Activated T-helper 1 cell treated with anti-CD3 and anti-CD28 coated beads, Interleukin-12 subunit alpha, Interleukin-12 subunit beta, Interleukin-2, Interleukin-4 antibody, amounts not matched to agents 30 ng/mL and 10 ng/mL and 1 ng/mL, durations not matched to agents 14 hours and 24 hours and 36 hours (primary cell): ENCODE measurements at regions not wholly inside any gene's neighbourhood (a gene's known extent, or its start where the extent isn't known, plus 50 kb on each side); places are given as distances from the start of the nearest gene placed in this dataset.

Source experiments
- DNase-seq: peaks from one replicate; pipeline ENCODE4 v3.0.0; 2021; ENCODE audit warnings: low spot score
- H3K27ac Mint-ChIP-seq: one replicate; pipeline ENCODE4 v1.8.0; 2021; ENCODE audit warnings: mild to moderate bottlenecking, mixed read lengths
- H3K27me3 Mint-ChIP-seq: one replicate; pipeline ENCODE4 v1.8.0; 2022; ENCODE audit warnings: mild to moderate bottlenecking, moderate library complexity, mixed read lengths; ENCODE audit not compliant: insufficient read depth
- H3K36me3 Mint-ChIP-seq: one replicate; pipeline ENCODE4 v1.8.0; 2021; ENCODE audit warnings: low read depth, mixed read lengths
- H3K4me1 Mint-ChIP-seq: one replicate; pipeline ENCODE4 v1.8.0; 2021; ENCODE audit warnings: low read depth, mixed read lengths
- H3K4me3 Mint-ChIP-seq: one replicate; pipeline ENCODE4 v1.8.0; 2021; ENCODE audit warnings: mild to moderate bottlenecking, moderate library complexity, mixed read lengths
- H3K9me3 Mint-ChIP-seq: one replicate; pipeline ENCODE4 v1.8.0; 2021; ENCODE audit warnings: mixed read lengths
- intact Hi-C: fragments of 100-400 bp; cut with micrococcal nuclease; formaldehyde crosslinking; loops from one replicate; pipeline ENCODE4 v1.15.1; 2024

DNA sequence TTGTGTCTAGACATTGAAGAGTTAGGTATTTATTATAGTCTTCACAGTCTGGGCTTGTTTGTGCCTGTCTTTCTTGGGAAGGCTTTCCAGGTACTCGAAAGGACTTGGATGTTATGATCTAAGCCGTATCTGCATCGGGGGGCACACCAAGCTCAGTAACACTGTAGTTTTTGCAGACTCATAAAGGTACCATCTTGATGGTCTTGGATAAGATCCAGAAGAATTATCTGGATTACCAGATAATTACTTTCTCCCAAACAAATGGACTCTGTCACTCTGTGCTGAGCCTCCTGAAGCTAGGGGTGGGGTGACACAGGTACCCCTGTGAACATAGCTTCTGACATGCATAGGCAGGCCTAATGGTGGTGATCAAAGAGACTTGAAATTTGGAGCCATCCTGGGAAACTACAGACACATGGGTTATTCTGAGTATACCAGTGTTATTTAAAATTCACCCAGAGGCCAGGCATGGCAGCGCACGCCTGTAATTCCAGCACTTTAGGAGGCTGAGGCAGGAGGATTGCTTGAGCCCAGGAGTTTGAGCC lies 238.6 kb upstream of the TPM1 start:
- Mint-ChIP-seq H3K27me3 (peaks cover 3% of the 10 kb centered on the region), H3K27ac (no peak overlapping the region), H3K36me3 (no peaks in the 10 kb centered on the region), H3K4me1 (no peaks in the 10 kb centered on the region), H3K4me3 (no peak overlapping the region), H3K9me3 (no peaks in the 10 kb centered on the region)
- intact Hi-C loops = no loop called here
- no peak for DNase-seq

DNA sequence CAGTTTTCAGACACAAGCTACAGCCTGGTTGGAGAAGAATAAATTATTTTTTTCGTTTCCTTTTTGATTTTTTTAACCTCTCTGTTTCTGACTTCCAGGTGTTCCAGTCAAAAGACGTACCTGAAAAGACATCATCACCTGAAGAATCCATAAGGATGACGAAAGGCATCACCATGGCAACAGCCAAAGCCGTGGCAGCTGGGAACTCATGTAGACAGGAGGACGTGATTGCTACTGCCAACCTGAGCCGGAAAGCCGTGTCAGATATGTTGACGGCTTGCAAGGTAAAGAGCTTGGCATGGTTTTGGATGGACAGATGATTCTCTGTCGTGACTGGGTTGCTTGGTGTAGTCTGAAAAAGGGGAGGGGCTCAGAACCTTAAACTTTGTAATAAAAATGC lies 237.0 kb upstream of the TPM1 start:
- Mint-ChIP-seq H3K9me3 (no peaks in the 10 kb centered on the region), H3K4me3 (no peak overlapping the region), H3K4me1 (no peaks in the 10 kb centered on the region), H3K36me3 (no peaks in the 10 kb centered on the region), H3K27ac (no peak overlapping the region), H3K27me3 (peaks cover 3% of the 10 kb centered on the region)
- intact Hi-C loops = no loop called here
- DNase-seq = no peak

DNA sequence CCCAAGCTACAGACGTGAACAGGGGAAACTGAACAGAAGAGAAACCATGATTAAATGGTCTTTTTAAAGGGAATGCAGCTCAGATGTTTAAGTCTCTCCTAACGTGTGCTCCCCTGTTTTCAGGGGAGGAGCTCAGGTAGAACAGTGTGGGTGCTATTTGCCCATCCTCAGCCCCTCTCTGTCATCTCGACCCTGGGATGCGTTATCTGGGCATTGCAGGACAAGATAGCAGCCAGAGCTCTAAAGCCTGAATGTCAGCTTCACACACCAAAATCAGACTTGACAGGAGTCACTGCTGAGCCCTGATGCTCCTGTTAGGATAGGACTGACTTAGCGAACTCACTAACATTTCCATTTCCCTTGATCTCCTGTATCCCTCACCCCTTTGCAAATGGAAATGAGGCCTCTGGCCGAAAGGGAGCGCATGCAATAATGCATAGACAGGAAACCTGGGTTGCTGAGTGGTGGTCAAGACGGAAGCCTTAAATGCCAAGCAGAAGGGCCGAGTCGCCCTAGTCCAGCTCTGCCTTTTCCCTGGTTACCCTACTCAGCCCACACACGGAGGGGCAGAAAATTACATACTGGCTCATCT lies 234.9 kb upstream of the TPM1 start:
- Mint-ChIP-seq H3K27ac (no peak overlapping the region), H3K27me3 (peaks cover 5% of the 10 kb centered on the region), H3K4me3 (no peak overlapping the region), H3K4me1 (no peaks in the 10 kb centered on the region), H3K36me3 (no peaks in the 10 kb centered on the region), H3K9me3 (no peaks in the 10 kb centered on the region)
- intact Hi-C loops = no loop called here
- no peak for DNase-seq

DNA sequence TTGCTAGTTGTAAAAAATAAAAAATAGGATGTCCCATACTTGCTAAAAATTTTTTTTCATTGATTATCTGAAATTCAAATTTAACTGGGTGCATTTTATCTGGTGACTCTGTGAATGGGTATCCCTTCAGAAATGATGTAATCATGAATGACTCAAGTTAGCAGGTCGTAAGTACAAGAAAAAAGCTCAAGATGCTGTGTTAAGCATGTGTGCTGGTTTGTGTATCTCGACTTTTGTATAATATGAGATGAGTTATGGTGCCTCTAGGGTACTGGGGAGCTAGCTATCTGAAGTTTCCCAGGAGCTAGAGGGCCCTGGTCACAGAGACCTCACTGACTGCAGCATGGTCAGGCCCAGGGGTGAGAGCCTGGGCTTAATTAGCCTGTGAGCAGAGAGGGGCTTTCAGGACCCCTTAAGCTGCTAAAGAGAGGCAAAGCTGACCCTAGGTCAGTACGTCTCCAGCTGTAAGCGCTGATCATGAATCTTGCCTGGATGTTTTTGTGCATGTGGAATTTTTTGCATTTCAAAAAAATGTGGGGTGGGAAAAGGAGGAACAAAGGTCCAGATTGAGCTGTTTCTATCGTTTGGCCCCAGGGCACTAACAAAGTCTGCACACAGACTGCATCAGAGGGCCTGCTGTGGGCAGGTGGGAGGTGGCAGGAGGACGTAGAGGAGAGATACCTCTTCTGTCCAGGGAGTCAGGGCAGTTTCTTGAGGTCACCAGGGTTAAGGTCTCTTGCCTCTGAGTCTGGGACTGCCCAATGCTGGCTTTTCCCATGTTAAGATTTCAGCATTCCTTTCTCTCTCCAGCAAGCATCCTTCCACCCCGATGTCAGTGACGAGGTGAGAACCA lies 233.2 kb upstream of the TPM1 start:
- no peak for DNase-seq
- intact Hi-C loops = no loop called here
- no peak overlapping the region for H3K27ac Mint-ChIP-seq
- H3K36me3 Mint-ChIP-seq = no peaks in the 10 kb centered on the region
- no peak overlapping the region for H3K4me3 Mint-ChIP-seq
- no peaks in the 10 kb centered on the region for H3K4me1 Mint-ChIP-seq
- peaks cover 2% of the 10 kb centered on the region for H3K27me3 Mint-ChIP-seq
- no peaks in the 10 kb centered on the region for H3K9me3 Mint-ChIP-seq

DNA sequence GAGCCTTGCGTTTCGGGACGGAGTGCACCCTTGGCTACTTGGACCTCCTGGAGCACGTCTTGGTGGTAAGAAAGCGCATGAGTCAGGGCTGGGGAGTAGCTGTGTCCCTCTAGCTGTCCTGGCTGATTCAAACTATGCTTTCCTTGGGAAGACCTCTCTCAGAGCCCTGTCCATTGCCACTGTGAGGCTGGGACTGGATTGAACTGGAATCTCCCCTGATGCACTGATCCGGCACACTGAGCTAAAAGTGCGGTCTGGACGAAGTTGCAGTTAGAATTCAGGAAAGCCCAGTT lies 232.6 kb upstream of the TPM1 start:
- intact Hi-C loops = no loop called here
- no peak overlapping the region for H3K4me3 Mint-ChIP-seq
- no peaks in the 10 kb centered on the region for H3K36me3 Mint-ChIP-seq
- H3K27me3 Mint-ChIP-seq = peaks cover 2% of the 10 kb centered on the region
- H3K27ac Mint-ChIP-seq = no peak overlapping the region
- H3K4me1 Mint-ChIP-seq = no peaks in the 10 kb centered on the region
- H3K9me3 Mint-ChIP-seq = no peaks in the 10 kb centered on the region
- no peak for DNase-seq

DNA sequence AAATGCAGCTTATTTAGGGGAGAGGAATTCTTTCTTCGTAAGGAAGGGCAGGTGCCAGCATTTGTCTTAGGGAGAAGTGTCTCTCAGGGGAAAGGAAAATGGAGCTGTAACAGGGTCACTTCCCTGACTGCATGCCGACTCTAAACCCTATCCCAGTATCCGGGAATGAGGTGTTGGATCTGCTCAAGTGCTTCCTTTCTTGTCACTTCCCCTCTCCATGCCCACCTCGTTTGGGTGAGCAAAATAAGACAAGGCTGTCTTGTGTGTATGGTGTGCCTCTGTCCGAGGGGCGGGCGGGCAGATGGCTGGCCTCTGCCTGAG lies 230.1 kb upstream of the TPM1 start:
- H3K36me3 Mint-ChIP-seq = no peaks in the 10 kb centered on the region
- no peak overlapping the region for H3K27ac Mint-ChIP-seq
- intact Hi-C loops = no loop called here
- no peak overlapping the region for H3K4me3 Mint-ChIP-seq
- DNase-seq = no peak
- H3K27me3 Mint-ChIP-seq = peaks cover 11% of the 10 kb centered on the region
- H3K9me3 Mint-ChIP-seq = no peaks in the 10 kb centered on the region
- no peaks in the 10 kb centered on the region for H3K4me1 Mint-ChIP-seq

DNA sequence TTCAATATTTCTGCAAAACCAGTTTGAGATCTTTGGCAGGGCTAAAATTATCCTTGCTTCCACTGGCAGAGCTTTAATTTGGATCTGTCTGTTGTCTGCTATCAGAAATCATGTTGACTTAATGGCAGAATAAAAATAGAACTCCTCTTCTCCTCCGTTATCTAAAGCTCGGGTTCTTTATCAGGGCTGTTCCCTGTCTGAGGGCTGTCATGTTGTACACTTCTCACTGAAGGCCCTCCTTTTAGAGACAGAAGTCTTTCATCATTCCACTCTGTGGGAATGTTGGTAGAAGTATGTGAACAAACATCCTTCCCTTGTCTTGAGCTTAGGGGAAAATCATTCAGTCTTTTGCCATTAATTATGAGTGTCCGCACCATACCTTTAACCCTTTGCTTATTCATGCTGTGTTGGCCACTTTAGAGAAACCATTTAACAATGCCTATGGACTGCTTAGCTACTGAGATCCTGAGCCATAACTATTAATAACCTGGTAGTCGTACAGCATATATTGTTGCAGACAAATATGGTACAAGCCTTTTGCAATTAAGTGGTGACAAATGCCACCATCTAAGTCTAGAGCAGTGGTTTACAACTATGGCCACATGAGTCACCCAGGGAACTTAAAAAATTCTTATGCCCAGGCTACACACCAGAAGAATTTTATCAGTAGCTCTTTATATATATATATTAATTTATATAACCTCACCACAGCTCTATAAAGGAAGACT lies 226.0 kb upstream of the TPM1 start:
- Mint-ChIP-seq H3K27ac (no peak overlapping the region), H3K27me3 (peaks cover 11% of the 10 kb centered on the region), H3K4me1 (no peaks in the 10 kb centered on the region), H3K9me3 (no peaks in the 10 kb centered on the region), H3K4me3 (no peak overlapping the region), H3K36me3 (no peaks in the 10 kb centered on the region)
- intact Hi-C loops = no loop called here
- no peak for DNase-seq

DNA sequence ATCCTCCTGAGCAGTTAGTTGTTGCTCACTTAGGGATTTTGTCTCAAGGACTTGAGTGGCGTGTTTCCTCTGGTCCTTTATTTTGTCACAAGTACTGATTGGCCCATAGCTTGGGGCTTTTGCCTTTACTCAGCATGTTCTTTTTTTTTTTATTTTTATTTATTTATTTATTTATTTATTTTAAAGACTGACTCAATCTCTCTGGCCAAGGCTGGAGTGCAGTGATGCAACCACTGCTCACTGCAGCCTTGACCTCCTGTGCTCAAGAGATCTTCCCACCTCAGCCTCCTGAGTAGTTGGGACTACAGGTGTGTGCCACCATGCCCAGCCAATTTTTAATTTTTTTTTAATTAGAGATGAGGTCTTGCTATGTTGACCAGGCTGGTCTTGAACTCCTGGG lies 223.9 kb upstream of the TPM1 start:
- no peak for DNase-seq
- Mint-ChIP-seq H3K9me3 (no peaks in the 10 kb centered on the region), H3K4me1 (no peaks in the 10 kb centered on the region), H3K27me3 (peaks cover 9% of the 10 kb centered on the region), H3K36me3 (no peaks in the 10 kb centered on the region), H3K4me3 (no peak overlapping the region), H3K27ac (no peak overlapping the region)
- intact Hi-C loops = no loop called here

DNA sequence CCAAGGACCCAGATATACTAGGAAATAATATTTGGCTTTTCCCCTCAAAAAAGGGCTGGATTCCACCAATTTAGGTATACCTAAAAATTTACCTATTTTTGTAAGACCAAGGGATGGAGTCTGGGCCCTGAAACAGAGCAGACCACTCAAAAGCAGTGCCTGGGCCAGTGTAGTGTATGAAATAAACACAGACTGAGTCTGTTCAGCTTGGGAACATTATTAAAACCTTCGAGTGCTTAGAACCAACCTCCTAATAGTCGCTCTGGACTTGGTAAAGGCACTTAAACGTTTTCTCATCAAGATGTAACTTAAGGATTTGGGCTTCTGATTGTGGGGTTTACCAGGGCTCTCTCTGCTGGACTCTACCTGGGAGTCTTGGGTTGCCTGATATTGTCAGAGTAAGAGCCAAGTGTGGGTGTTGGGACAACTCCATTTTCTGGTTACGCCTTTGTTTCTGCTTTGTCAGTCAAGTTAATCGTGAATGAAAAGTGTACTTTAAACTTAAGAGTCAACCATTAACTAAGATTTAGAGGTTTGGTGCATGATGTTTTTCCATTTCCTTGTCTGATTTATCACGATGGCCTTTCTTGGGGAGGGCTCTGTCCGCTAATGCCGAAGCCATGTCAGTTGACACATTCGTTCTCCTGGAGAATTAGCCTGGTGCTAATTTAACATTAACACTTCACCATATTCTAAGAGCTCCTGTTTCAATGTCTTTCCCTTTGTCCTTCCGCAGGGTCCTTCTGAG lies 221.0 kb upstream of the TPM1 start:
- intact Hi-C loops = no loop called here
- DNase-seq = no peak
- Mint-ChIP-seq H3K4me3 (no peak overlapping the region), H3K27me3 (peaks cover 7% of the 10 kb centered on the region), H3K4me1 (no peaks in the 10 kb centered on the region), H3K27ac (no peak overlapping the region), H3K36me3 (no peaks in the 10 kb centered on the region), H3K9me3 (no peaks in the 10 kb centered on the region)

DNA sequence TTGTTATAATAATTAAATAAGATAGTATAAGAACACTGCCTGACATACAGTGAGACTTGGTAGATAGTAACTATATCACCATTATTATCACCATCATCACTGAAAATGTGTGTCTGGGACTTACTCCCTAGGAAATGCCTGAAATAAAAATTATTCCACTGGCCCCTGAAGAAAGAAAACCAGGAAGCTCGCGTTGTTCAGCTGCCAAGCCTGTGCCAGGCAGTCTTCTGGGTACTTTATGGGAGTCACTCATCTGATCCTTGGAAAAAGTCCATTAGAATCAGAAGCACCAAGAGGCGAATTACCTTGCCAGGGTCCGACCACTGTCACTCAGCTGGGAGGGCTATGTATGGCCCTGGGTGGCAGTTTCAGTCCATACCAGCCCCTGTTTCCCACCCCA lies 220.3 kb upstream of the TPM1 start:
- Mint-ChIP-seq H3K27ac (no peak overlapping the region), H3K9me3 (no peaks in the 10 kb centered on the region), H3K4me1 (no peaks in the 10 kb centered on the region), H3K4me3 (no peak overlapping the region), H3K27me3 (peaks cover 8% of the 10 kb centered on the region), H3K36me3 (no peaks in the 10 kb centered on the region)
- no peak for DNase-seq
- intact Hi-C loops = no loop called here

DNA sequence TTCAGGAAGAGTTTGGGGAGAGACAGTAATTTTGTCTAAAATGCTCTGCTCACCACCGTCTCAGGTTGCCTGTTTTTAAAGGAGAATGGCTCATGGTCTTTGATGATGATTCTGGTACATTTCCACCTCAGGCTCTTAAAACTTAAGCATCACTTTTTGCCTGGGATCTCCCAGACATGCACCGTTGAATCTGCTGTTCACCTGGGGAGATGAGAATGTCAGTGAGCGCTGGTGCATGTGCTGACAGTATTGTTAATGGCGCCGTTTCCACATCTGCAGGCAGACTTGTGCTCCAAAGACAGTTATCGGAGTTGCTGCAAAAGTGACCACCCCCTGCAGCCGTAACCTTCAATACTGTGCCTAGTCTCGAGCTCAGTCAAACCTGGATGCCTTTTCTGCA lies 219.0 kb upstream of the TPM1 start:
- H3K4me1 Mint-ChIP-seq = no peaks in the 10 kb centered on the region
- no peak overlapping the region for H3K27ac Mint-ChIP-seq
- no peaks in the 10 kb centered on the region for H3K9me3 Mint-ChIP-seq
- H3K4me3 Mint-ChIP-seq = no peak overlapping the region
- H3K36me3 Mint-ChIP-seq = no peaks in the 10 kb centered on the region
- no peak for DNase-seq
- peaks cover 7% of the 10 kb centered on the region for H3K27me3 Mint-ChIP-seq
- intact Hi-C loops = no loop called here

DNA sequence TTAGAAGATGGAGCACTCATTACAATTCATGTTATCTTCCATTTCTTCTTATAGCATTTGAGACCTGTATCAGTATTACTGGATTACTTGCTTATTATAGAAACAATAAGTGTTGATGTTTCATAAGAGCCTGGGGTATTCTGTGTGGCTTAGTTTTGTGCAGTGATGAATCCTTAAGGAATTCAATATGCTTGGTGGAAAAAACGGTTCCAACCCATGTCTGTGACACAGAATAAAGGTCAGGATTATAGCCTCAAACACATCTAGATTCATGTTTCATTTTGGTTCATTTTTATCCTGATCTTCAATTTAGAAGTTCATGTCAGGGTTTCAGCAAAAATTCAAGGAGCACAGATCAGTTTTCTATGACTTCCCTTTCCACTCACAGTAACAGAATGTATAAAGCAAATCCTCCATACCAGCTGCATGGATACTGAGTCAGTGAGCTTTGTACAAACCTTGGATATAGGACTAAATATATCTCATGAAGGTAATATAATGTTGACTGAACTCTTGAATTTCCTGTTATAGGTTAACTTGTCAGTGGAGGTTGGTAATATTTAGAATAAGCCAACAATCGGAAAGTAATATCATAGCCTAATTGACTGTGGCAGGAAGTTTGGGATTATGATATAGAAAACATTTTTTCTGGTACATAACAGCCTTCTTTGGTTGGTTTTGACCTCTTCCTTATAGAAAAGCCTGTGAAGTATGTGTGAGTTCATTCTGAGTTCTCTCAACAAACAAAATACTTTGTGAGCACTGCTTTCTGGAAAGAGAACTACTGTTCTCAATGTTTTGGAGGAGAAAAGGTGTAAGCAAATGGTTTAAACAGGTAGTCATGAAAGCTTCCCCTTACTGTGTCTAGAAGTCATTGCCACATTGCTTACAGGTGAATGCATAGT lies 218.2 kb upstream of the TPM1 start:
- no peaks in the 10 kb centered on the region for H3K4me1 Mint-ChIP-seq
- no peak for DNase-seq
- no peaks in the 10 kb centered on the region for H3K36me3 Mint-ChIP-seq
- H3K27ac Mint-ChIP-seq = no peak overlapping the region
- intact Hi-C loops = no loop called here
- no peak overlapping the region for H3K4me3 Mint-ChIP-seq
- no peaks in the 10 kb centered on the region for H3K9me3 Mint-ChIP-seq
- peaks cover 7% of the 10 kb centered on the region for H3K27me3 Mint-ChIP-seq
